ENCODE measurements at regions not wholly inside any gene's neighbourhood (a gene's known extent, or its start where the extent isn't known, plus 50 kb on each side); places are given as distances from the start of the nearest gene placed in this dataset.
A peak's percentile ranks its signal among the peaks of the same experiment; 100 is the strongest.
"Not testable (repeated sequence)": the region's sequence is repeated elsewhere in the genome, so short reads cannot be mapped to it uniquely, and the experiment has no call there.

GRCh38 chr3:144865948-144866347, 894.3 kb downstream of the DIPK2A start:
- no peak for DNase-seq

GRCh38 chr3:144866476-144866875, 894.9 kb downstream of the DIPK2A start:
- no peak for DNase-seq

- no peak for DNase-seq
Measured at GRCh38 chr3:144868506-144868905, 896.9 kb downstream of the DIPK2A start.

GRCh38 chr3:144873066-144873465, 901.4 kb downstream of the DIPK2A start:
- DNase-seq: no peak

- no peak for DNase-seq
Measured at GRCh38 chr3:144875211-144875610, 903.6 kb downstream of the DIPK2A start.

- DNase-seq: no peak
Measured at GRCh38 chr3:144877356-144877755, 905.7 kb downstream of the DIPK2A start.

- DNase-seq: no peak
Measured at GRCh38 chr3:144879701-144880100, 908.1 kb downstream of the DIPK2A start.

- DNase-seq: no peak
Measured at GRCh38 chr3:144893980-144894379, 922.4 kb downstream of the DIPK2A start.

GRCh38 chr3:144894576-144894975, 923.0 kb downstream of the DIPK2A start:
- no peak for DNase-seq

GRCh38 chr3:144900366-144900765, 928.7 kb downstream of the DIPK2A start:
- no peak for DNase-seq

- DNase-seq: not testable (repeated sequence)
Measured at GRCh38 chr3:144907581-144907980, 936.0 kb downstream of the DIPK2A start.

GRCh38 chr3:144912968-144913367, 941.3 kb downstream of the DIPK2A start:
- no peak for DNase-seq

GRCh38 chr3:144915202-144915601, 943.6 kb downstream of the DIPK2A start:
- DNase-seq: no peak

GRCh38 chr3:144921710-144922109, 950.1 kb downstream of the DIPK2A start:
- DNase-seq: peak; percentile 37

GRCh38 chr3:144923046-144923775, 951.6 kb downstream of the DIPK2A start:
- DNase-seq: peak; percentile 8

GRCh38 chr3:144930431-144930830, 958.8 kb downstream of the DIPK2A start:
- DNase-seq: no peak

GRCh38 chr3:144931590-144931989, 960.0 kb downstream of the DIPK2A start:
- no peak for DNase-seq

- DNase-seq: no peak
Measured at GRCh38 chr3:144942093-144942837, 970.6 kb downstream of the DIPK2A start.

GRCh38 chr3:144942838-144943197, 971.2 kb downstream of the DIPK2A start:
- no peak for DNase-seq

- DNase-seq: no peak
Measured at GRCh38 chr3:144947895-144948294, 976.3 kb downstream of the DIPK2A start.

- DNase-seq: no peak
Measured at GRCh38 chr3:144948711-144949110, 977.1 kb downstream of the DIPK2A start.

- DNase-seq: no peak
Measured at GRCh38 chr3:144953959-144954358, 982.3 kb downstream of the DIPK2A start.

- no peak for DNase-seq
Measured at GRCh38 chr3:144957398-144958101, 985.9 kb downstream of the DIPK2A start.

- no peak for DNase-seq
Measured at GRCh38 chr3:144963810-144964209, 992.2 kb downstream of the DIPK2A start.
